ENCODE measurements at regions not wholly inside any gene's neighbourhood (a gene's known extent, or its start where the extent isn't known, plus 50 kb on each side); places are given as distances from the start of the nearest gene placed in this dataset.

DNA sequence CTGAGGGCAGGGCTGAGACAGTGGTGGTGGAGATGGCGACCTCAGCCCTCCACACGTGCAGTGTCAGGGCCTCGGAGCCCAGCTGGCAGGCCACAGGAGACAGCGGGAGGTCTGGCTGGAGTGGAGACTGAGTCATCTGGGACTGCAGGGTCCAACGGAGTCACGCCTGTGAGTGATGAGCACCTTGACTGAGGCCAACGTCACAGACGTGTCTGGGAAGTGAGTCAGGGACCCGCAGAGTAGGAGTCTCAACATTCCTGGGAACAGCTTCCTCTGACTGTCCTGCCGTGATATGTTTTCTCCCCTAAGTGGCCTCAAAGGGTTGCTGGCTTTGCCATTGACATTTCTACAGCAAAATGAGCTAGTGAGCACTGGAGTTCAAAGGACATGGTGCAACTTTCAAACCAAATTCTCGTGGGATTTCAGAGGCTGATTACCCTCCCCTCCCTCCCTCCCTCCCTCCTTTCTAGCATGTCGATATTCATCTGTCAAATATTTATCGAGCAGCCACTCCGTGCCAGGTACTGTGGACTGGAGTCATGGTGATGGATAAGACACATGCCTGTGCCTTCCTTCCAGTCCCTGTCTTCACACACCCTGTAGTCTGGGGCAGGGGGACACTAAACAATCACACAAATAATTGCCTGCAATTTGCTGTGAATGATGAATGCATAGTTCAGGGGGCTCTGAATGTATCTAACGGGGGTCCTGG is 53.3 kb upstream of the AMOTL2 start:
- TF ChIP-seq CTCF (IDR thresholded peaks at IDR 0.05) (no peak), POLR2A (IDR thresholded peaks at IDR 0.05; ENCODE audit: low read depth) (no peak), POLR2AphosphoS5 (IDR thresholded peaks at IDR 0.05) (peak; percentile 14 to 54)

Measured in esophagus muscularis mucosa (tissue), 3 donors.